VCaP (cell line): ENCODE measurements at regions not wholly inside any gene's neighbourhood (a gene's known extent, or its start where the extent isn't known, plus 50 kb on each side); places are given as distances from the start of the nearest gene placed in this dataset.

Experiments
- H3K27ac ChIP-seq: fragments of 450-650 bp; 2 replicates; pipeline ENCODE4 v1.5.1; 2017
- TF ChIP-seq, protein P1 (sequence below): fragments of 450-650 bp; conservative IDR thresholded peaks from 2 replicates; pipeline ENCODE4 v1.5.1; 2017; ENCODE audit warnings: mild to moderate bottlenecking, moderate library complexity

DNA sequence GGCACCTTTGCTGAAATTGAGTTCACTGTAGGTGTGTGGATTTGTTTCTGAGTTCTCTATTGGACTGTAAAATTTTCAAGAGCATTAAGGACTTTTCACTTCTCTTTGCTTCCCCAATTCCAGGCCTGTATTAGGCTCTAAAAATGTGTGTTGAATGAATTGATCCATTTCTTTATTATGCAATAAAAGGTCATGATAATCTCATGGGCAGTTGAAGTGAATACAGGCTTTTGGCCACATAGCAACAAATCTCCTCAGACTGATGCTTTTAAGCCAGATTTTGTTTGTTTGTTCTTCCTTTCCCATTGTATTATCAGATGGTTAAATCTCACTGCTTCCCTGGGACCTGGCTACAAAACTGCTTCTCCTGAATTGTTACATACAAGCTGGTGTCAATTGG, 258.0 kb upstream of the FAR2 start:
- no peak overlapping the region for H3K27ac ChIP-seq
- TF ChIP-seq, protein P1, sequence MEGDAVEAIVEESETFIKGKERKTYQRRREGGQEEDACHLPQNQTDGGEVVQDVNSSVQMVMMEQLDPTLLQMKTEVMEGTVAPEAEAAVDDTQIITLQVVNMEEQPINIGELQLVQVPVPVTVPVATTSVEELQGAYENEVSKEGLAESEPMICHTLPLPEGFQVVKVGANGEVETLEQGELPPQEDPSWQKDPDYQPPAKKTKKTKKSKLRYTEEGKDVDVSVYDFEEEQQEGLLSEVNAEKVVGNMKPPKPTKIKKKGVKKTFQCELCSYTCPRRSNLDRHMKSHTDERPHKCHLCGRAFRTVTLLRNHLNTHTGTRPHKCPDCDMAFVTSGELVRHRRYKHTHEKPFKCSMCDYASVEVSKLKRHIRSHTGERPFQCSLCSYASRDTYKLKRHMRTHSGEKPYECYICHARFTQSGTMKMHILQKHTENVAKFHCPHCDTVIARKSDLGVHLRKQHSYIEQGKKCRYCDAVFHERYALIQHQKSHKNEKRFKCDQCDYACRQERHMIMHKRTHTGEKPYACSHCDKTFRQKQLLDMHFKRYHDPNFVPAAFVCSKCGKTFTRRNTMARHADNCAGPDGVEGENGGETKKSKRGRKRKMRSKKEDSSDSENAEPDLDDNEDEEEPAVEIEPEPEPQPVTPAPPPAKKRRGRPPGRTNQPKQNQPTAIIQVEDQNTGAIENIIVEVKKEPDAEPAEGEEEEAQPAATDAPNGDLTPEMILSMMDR, result no peak

DNA sequence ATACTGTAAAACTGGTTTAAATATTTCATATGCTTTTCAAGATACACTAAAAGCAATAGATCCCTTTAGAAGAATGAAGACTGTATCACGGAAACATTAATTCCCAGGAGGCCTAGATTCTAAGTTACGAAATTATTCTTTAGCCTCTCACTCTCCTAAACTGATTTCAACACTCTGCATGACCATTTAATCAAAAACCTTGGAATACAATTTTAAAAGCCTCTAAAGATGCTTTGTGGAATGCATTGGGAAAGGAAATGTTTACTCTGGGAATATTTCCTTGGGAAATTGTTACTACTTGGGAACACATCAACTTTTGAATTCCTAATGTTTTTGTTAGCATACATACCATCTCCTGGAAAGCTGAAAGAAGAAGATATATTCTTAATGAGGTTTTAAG, 255.7 kb upstream of the FAR2 start:
- TF ChIP-seq, protein P1, result no peak
- no peak overlapping the region for H3K27ac ChIP-seq

DNA sequence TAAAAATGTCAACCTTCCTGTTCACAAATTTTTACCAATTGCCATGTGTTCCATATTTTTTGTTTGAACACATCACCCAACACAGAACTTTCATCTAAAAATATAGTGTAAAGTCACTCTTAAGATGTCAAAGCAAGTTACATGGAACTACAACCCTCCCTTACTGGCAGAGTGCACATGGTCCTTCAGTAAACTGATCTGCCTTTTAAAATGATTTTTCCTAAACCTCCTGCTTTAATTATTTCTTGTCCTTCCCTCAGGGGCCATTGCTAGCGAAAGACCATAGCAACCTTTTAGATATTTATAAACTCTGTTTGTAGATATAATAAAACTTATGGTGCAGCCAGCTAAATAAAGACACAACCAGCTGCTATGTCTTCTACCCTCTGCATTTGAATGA, 255.2 kb upstream of the FAR2 start:
- TF ChIP-seq, protein P1, result no peak
- H3K27ac ChIP-seq, result no peak overlapping the region

DNA sequence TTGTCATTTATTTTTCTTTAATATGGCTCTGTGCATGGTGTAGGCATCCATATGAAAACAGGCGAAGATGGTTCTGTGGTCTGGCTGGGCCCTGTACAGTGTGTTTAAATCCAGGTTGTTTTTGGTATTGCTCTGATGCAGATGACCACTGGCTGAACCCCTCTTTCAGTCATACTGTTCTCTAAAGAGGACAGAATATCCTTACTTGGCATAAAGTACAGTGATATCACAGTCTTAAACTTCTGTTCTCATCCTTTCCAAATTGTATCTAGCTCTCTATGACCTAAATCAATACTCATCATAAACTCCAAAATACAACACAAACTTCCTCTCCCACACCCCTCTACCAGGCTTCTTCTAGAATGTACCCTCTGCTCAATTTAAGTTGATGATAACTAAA, 252.7 kb upstream of the FAR2 start:
- TF ChIP-seq, protein P1, result no peak
- no peak overlapping the region for H3K27ac ChIP-seq

DNA sequence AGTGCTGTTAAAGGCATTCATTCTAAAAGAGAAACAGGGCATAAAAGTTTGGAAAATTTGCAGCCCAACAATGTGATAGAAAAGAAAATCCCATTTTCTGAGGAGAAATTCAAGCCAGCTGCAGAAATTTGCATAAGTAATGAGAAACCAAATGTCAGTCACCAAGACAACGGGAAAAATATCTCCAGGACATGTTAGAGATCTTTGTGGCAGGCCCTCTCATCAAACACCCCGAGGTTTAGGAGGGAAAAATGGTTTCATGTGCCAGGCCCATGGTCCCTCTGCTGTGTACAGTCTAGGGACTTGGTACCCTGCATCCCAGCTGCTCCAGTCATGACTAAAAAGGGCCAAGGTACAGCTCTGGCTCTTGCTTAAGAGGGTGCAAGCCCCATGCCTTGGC, 251.0 kb upstream of the FAR2 start:
- H3K27ac ChIP-seq, result no peak overlapping the region
- TF ChIP-seq, protein P1, result no peak

DNA sequence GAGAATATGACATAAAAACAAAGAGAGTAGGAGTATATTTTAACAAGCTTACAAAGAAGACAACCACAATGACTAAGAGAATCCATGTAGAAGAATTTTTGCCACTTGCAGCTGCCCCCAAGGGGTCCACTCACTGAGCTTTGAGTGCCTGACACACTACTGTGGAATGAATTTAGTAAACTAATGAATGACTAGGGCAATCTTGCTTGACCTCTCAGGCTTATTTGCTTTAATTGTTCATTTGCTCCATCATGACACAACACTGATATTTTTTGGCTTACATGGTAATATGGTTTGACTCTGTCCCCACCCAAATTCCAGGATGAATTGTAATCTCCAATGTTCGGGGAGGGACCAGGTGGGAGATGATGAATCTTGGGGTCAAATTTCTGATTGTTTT, 249.1 kb upstream of the FAR2 start:
- H3K27ac ChIP-seq, result no peak overlapping the region
- TF ChIP-seq, protein P1, result no peak

DNA sequence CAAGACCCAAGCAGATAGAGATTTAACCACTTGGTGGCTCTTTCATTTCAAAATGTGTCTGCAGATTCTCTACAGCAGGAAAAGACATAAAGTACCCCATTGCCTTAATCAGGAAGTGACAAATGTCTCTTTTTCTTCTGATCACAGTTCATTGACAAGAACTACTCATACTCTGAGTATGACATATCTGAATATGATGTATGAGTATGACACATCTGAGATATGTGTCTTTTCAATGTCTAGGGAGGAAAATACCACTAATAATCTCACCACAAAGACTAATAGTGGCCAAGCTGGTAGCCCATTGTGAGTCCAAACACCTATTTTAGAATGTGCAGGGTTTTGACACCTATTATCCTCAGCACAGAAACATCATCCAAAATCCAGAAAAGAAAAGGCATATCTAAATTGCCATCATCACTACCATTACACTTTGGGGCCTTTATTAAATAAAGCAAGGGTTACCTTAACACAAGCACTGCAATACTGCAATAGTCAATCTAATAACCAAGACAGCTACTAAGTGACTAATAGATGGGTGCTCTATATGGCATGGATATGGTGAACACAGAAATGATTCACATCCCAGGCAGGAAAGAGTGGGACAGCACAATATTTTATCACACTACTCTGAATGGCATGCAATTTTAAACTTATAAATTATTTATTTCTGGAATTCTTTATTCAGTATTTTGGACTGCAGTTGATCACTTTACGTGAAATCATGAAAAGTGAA, 243.7 kb upstream of the FAR2 start:
- no peak overlapping the region for H3K27ac ChIP-seq
- TF ChIP-seq, protein P1, result no peak
